ENCODE measurements at regions not wholly inside any gene's neighbourhood (a gene's known extent, or its start where the extent isn't known, plus 50 kb on each side); places are given as distances from the start of the nearest gene placed in this dataset.
"Not testable (repeated sequence)": the region's sequence is repeated elsewhere in the genome, so short reads cannot be mapped to it uniquely, and the experiment has no call there.

- DNase-seq = no peak
Measured at GRCh38 chr14:89484051-89484844, 67.2 kb upstream of the FOXN3 start.

DNA sequence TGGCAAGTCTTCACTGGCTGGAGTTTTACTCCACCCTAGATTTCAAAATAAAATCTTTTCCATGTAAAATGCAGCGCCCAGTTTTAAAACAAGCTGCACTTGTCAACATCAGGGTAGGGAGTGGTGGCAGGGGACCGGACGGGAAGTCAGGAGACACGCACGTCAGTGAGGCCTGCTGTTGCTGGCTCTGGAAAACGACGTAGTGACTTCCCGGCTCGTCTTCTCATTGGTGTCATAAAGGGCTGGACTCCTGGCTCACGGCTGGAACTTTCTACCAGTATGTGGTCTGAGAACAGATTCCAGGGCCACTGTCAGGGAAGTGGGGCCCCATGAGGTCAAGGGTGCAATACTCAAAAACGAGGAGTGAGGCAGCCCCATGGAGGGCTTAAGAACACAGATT, 64.2 kb upstream of the FOXN3 start:
- no peak for DNase-seq

- DNase-seq = no peak
Measured at GRCh38 chr14:89480278-89480677, 63.2 kb upstream of the FOXN3 start.

- DNase-seq = no peak
Measured at GRCh38 chr14:89479802-89480201, 62.8 kb upstream of the FOXN3 start.

DNA sequence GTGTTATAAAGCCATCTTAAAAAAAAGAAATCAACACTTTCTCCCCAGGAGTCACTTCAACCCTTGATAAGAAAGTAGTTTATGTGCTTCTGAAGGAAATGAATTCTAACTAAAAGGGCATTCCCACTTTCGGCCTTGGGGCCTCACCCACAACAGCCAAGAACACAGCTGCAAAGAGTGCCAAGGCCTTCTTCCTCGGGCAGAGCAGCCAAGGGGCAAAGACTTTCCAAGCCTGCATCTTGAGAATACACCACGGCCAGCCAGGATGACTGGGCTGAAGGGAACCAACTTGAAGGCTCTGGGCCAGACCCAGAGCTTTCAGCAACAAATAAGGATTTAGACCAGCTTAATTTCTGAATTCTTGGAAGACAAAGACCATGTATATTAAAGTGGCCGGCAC, 60.4 kb upstream of the FOXN3 start:
- DNase-seq = no peak

GRCh38 chr14:89476354-89476896, 59.4 kb upstream of the FOXN3 start:
- no peak for DNase-seq

GRCh38 chr14:89474464-89474863, 57.4 kb upstream of the FOXN3 start:
- DNase-seq = no peak

- DNase-seq = no peak
Measured at GRCh38 chr14:89473989-89474388, 57.0 kb upstream of the FOXN3 start.

DNA sequence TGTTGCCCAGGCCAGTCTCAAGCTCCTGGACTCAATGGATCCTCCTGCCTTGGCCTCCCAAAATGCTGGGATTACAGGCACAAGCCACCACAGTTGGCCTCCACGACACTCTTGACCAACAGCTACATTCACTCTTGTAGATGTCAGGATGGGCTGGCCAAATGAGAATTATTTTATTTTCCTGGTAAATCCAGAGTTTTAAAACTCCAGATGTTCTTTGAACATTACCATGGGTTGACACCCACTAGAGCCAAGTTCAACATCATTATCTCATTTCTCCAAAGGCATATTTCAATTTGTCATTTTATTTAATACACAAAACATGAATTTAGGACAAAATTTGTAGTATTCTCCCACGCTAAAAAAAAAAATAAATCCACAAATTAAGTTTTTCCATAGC, 56.5 kb upstream of the FOXN3 start:
- no peak for DNase-seq

GRCh38 chr14:89470401-89470800, 53.4 kb upstream of the FOXN3 start:
- no peak for DNase-seq

- DNase-seq = no peak
Measured at GRCh38 chr14:89469210-89470198, 52.5 kb upstream of the FOXN3 start.

DNA sequence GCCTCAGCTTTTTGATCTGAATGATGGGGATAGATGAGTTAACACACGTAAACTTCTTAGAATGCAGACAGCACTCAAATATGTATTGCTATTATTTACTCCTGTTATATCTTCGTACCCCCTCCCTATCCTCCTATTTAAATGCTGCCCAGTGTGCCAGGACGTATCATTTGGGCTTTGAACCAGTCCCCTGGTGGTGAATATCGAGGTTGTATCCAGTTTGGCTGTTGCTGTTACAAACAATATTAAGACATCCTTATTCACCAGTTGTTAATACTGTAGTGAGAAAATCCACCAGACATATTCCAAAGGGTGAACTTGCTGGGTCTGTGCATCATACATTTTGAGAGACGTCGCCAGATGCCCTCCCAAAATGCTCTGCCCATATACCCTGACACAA, 51.5 kb upstream of the FOXN3 start:
- DNase-seq = no peak

GRCh38 chr14:89468030-89468429, 51.0 kb upstream of the FOXN3 start:
- DNase-seq = not testable (repeated sequence)

DNA sequence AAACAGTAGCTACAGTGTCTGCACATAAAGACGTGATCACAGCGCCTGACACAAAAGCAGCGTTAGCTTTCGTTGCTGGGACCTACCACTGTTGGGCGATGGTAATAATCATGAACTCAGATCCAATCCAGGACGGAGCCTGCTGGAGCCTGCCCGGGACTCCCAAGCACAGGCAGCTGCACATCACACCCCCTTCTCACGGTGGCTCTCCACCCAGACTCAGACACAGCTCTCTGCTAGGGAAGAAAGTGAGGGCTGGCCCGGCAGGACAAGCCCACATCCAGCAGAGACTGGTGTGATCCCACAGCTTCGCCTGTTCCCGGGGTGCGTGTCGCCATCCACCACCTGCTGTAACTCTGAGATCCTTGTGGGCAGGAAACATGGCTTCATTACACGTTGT, 49.9 kb upstream of the FOXN3 start:
- DNase-seq = no peak
